GM21526 (cell line): ENCODE measurements at regions not wholly inside any gene's neighbourhood (a gene's known extent, or its start where the extent isn't known, plus 50 kb on each side); places are given as distances from the start of the nearest gene placed in this dataset.

Source experiments
- ATAC-seq: cut with Tn5 transposase; IDR thresholded peaks from one replicate; pipeline ENCODE4 v1.9.1; 2021; ENCODE audit warnings: moderate library complexity; ENCODE audit not compliant: unreplicated experiment, low FRiP score

DNA sequence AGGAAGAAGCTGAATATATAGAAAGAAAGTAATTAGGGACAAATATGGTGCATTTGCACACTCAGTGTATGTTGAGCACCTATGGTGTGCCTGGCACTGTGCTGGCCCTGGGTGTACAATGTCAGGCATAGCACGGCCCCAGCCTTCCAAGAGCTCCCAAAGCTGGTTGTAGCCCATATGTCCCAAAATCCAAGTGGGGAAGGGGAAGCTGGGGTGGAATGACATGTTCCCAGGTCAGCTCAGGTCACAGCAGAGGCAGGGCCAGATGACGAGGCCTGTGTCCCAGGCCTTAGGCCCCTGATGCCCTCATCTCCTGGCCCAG is 170.0 kb downstream of the VEGFA start:
- no peak for ATAC-seq

DNA sequence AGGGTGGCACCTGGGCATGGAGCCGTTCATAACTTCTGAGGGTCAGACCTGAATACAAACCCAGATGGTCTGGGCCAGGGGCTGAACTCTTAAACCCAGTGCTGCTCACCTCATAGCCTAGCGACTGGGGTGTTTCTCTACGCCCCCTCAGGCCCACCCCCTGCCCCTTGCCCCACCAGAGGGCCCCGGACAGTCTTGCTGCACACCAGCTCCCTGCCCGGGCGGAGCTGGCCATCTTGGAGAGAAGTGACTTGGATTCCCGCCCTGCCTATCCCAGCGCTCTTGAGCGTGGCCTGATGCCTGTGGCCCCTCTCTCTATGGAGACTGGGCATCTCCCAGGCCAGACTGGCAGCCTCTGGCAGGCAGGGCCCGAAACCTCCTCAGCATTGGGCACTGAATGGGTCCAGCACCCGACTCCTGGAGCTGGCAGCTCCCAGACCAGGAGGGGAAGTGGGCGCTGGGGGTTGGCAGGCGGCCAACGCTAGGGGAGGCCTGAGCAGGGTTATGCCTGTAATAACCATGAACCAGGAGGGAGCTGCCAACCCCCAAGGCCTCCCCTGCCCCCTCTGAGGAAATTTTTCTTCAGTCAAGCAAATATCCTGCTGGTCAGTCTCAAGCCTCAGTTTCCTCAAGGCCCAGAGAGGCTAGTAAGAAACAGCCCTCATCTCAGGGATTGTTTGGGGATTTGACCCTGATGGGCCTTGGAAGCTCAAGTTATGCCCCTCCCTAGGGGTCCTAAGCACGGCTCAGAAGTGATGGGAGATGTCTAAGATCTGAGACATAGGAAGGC is 169.5 kb downstream of the VEGFA start:
- ATAC-seq: no peak

DNA sequence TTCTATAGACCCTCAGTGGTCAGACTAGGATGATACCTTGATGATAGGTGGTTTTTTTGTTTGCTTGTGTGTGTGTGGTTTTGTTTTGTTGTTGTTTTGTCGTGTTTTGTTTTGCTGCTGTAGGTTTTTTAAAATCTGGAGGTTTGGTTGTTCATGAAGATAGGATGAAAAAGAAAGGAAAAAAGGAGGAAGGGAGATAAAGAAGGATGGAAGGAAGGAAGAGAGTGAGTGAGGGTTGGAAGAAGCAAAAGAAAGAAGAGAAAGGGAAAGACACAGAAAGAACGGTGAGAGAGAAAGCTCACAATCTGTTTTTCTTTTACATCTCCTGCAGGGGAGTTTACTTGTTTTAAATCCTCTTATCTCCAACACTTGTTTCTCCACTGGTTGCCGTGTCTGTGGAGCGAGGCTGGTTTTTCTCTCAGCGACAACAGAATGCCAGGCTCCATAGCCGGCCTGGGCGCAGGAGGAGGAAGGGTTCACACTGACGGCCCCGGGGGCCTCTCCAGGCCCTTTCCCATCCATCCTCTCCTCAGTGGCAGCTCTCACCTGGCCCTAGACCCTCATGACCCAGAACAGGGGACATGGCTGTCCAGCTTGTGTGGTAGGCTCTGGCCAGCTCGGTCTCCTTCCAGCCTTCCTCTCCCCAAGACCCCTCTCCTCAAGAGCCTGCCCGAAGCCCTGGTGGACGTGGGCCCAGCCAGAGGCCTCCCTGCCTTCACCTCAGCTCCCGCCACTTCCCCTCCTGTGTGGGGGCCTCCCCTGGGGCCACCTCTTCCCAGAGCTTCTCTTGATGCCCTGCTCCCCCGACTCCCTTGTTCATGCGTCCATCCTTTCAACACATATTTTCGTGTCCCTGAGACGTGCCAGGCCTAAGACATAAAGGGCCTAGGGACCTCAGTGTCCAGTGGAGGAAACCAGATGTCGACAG is 168.4 kb downstream of the VEGFA start:
- ATAC-seq: no peak

DNA sequence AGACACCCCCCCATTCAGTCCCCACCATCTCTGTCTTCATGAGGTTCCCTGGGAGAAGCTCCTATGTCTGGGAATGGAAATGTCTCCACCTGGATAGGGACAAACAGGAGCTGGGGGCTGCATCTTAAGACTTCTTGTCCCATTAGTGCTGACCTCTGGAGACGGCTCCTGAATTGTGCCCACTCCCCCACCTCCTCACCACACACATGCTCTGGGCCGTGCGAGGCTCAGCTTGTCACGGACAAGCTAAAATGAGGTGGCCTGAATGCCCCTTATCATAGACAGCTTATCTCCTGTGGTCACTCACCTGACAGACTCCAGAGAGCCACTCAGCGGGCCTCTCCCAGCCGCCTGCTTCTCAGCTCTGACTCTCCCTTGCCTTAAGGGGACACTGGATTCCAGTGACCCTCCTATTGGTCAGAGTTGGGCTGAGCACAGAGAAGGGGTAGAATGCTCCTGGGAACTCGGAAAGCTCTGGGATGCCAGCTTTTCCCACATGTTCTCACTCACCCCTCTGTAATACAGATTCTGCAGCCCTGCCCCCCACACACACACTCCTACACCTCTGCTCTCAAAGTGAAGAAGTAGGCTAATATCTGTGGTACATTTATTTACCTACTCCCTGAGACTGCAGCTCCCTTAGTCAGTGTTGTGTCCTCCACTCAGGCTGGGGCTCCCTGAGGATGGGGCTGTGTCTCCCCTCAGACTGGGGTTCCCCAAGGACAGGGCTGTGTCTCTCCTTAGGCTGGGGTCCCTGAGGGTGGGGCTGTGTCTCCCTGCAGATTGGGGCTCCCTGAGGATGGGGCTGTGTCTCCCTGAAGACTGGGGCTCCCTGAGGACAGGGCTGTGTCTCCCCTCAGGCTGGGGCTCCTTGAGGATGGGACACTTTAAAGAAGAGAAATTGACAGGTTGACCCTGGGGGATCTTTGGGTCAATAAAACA is 167.5 kb downstream of the VEGFA start:
- no peak for ATAC-seq

- ATAC-seq: no peak
Measured at GRCh38 chr6:43936476-43936875, 166.5 kb downstream of the VEGFA start.

DNA sequence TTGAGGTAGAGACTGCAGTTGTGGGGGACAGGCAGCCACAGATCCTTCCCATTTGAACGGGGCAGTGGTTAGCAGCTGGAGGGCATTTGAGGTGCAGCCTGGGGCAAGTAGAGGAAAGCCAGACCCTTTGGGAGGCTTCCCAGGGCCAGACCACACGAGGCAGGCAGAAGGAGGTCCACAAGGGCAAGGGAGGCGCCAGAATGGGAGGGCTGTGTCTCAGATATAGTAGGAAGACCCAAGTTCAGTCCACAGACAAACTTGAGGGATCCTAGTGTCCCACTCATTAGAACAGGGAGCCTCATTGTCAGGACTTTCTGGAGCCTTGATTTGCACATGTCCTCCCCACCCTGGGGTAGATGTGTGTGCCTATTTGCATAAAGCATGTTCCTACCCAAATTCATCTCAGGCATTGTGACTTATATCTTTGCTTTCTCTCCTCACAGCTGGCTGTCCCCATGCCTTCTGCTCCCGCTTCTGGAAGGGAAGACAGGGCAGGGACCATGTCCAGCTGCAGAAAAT is 166.0 kb downstream of the VEGFA start:
- ATAC-seq: no peak

DNA sequence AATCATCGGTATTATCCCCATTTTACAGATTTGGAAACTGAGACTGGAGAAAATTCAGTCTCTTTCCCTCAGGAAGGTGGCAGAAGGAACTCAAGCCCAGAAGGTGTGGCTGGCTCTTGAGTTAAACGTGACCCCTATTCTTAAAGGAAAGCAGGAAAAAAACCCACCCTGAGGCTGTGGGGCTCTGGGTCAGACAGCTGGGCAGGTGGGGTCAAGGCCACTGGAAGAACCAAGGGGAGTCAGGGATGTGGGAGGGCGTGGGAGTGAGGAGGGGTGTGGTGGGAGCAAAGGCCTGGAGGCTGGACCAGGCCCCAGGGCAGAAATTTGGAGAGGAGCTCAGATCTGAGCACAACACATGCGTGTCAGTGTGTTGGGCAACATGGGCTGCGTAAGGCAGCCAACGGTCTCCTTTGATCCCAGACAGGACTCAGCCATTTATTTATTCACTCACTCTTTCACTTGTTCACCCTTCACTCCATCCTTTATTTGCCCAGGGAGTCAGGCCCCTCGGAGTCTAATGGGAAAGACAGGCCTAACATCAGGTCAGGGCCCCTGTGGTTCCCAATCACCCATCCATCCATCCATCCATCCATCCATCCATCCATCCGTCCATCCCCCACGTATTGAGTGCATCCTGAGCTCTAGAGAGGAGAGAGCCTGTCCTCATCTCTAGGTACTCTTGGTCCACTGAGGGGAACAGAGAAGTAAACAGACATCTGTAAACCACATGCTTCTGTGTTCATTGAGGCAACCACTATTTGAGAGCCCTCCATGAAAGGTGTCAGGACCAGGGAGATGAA is 165.0 kb downstream of the VEGFA start:
- no peak for ATAC-seq

DNA sequence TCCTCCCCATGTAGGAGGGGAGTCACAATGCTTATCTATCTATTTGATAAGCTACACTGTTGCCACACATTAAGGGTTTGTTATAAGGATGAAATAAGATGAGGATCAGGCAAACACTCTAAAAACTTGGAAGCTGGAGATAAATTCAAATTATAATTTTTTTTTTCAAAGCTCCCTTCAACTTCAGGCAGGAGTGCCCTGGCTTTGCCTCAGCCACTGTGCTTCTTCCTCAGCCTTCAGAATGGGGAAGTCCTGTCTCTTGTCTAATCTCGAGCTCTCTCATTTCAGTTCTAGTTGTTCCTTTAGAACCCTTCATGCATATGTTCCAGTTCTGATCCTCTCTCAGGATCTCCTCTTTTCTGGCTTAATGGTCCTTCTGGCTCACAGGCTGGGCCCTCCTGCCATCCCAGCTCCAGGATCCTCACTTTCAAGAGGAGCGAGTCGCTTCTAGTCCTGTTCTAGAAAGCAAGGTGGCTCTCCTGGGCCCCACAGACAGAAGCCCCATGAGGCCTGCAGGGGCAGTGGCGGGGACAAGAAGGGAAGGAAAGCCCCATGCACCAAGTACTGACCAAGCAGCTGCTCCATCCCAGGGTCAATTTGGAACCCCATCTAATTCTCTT is 164.3 kb downstream of the VEGFA start:
- no peak for ATAC-seq

DNA sequence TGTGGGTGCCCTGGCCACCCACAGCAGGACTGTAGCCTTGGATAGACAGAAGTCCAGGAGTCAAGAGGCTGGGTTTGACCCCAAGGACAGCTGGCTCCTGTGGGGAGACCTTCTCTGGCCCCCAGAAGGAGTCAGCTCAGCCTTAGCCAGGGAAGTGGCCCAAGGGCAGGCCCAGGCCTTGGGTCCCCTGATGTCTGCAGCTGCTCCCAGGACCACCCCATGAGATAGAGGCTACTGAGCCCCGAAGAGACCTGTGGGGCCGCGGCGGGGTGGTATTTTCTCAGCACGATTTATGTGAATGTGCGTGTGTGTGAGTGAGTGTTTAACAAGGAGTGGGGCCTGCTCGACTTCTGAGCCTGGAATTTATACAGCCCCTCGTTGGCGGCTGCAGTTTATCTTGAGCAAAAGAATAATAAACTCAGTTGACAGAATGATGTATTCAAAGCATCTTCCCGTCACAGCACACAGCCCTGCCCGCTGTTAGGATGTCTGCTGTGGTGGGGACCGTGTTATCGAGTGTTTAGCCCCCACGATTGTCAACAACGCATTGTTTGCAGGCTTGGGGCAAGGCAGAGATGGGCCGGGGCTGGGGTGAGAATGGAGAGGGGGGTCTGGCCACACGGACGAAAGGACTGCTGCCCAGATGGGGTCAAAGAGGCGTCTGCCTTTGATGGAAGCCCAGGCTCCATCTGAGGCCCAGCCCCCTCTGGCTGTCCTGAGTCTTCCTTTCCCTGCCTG is 163.3 kb downstream of the VEGFA start:
- ATAC-seq: no peak

- no peak for ATAC-seq
Measured at GRCh38 chr6:43932259-43933147, 162.5 kb downstream of the VEGFA start.

DNA sequence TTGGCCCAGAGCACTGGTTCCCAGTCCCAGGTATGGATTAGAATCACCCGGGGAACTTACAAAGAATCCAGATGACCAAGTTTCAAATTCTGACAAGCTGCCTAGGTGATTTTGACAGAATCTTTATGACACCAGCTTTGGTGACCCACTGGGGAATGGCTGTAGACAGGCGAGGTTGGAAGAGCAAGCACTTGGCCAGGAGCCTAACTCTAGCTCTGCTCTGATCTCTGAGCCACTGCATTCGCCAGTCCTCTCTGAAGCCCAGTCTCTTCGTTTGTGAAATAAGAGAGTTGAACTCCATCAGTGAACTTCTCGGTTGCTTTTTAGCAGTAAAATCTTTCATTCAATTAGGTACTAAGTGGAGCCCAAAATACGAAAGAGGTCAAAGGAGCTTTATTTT is 161.2 kb downstream of the VEGFA start:
- no peak for ATAC-seq

DNA sequence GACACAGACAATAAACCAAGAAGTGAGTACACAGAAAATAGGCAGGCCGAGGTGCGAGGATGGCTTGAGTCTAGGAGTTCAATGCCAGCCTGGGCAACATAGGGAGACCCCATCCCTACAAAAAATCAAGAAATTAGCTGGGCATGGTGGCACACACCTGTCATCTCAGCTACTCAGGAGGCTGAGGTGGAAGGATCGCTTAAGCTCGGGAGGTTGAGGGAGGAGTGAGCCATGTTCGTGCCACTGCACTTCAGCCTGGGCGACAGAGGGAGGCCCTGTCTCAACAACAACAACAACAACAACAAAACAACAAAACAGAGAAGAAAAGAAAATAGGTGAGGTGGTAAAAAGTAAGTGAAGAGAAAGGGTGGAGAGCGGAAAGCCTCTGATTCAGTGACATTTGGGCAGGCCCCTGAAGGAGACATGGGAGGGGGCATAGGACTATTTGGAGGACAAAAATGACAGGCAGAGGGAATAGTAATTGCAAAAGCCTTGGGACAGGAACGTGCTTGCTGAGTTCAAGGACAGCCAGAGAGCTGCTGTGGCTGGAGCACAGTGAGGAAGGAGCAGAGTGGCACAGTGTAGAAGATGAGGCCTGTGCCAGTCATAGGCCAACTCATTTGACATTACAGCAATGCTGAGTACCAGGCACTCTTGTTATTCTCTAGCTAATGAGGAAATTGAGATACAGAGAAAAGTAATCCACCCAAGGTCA is 160.6 kb downstream of the VEGFA start:
- ATAC-seq: no peak

- no peak for ATAC-seq
Measured at GRCh38 chr6:43929511-43929910, 159.5 kb downstream of the VEGFA start.

DNA sequence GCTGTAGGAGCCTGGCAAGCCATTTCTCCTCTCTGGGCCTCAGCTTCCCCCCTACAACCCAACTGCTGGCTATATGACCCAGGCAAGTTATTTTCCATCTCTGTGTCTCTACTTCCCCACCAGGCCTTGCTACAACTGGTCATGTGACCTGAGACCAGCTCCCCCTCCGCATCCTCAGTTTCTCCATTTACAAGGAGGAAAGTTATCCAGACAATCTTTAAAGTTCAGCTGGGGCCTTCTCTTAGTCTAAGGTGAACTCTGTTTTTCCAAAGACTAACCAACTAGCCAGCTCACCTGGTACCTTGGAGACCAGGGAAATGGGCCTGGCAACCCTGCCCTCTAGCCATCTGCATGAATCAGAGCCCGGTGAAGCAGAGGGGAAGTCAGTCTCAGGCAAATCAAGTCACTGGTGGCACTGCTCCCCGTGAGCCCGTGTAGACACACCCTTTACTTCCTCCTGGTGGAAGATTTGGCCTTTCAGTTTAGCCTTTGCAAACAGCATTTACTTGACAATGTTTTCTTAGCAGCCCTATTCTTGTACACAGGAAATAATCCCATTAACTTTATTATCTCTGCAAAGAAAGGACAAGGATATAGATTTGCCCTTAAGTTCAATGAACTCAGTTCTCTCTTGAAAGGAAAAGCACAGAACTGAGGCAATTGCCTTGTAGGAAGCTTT is 157.7 kb downstream of the VEGFA start:
- ATAC-seq: no peak

- ATAC-seq: no peak
Measured at GRCh38 chr6:43926634-43927531, 156.9 kb downstream of the VEGFA start.
